ENCODE measurements at regions not wholly inside any gene's neighbourhood (a gene's known extent, or its start where the extent isn't known, plus 50 kb on each side); places are given as distances from the start of the nearest gene placed in this dataset.

DNA sequence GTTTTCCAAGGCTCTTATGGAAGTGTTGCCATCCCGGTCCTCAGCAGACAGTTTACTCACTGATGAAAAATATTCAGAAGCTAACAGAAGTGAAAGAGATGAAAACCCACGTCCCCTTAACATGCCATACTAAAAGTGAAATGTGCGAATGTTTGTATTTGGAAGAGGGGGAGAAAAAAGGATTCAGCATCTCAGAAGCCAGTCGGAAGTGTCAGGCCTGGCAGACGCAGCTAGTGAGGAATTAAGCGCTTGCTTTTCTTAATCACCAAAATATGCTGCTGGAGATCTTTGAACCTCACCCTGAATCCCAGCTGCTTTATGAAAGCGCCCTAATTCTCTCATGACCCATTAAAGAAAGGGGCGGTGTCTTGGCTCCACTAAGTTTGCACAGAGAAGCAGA, 653.7 kb downstream of the DCDC2C start:
- no peak for DNase-seq (ENCODE audit: low read depth)

DNA sequence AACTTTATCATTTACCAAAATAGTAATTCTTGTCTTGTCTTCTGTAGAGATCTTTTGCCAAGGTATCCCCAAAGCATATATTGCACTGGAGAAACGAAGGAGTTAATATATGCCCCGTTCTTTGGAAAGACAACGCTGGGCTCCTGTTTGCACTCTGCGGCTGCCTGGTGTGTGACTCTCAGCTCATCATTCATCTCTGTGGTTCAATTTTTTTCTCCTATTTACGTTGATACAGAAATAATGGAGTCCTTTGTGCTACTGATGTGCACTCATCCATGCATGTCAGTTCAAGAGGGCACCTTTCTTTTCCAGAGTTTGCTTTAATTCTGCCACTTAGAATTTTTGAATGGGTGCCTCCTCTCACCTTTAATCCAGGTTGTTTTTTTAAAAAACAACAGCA, 655.5 kb downstream of the DCDC2C start:
- DNase-seq (ENCODE audit: low read depth): no peak

DNA sequence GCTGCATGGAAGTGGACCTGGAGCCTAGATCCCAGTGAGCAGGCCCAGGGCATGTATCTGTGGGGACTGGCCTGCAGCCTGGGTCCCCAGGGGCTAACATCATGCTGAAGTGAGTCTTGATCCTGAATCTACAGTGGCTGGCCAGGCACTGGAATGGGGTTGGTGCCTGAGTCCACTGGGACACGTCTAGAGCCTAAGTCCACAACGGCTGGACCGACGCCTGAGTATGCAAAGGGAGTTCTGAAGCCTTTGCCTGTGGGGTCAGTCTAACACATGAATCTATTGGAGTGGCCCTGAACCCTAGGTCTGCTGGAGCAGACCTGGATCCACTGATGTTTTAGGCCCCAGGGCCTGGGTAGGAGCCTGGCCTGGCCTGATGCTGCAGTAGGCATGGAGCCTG, 665.5 kb downstream of the DCDC2C start:
- DNase-seq (ENCODE audit: low read depth): no peak

DNA sequence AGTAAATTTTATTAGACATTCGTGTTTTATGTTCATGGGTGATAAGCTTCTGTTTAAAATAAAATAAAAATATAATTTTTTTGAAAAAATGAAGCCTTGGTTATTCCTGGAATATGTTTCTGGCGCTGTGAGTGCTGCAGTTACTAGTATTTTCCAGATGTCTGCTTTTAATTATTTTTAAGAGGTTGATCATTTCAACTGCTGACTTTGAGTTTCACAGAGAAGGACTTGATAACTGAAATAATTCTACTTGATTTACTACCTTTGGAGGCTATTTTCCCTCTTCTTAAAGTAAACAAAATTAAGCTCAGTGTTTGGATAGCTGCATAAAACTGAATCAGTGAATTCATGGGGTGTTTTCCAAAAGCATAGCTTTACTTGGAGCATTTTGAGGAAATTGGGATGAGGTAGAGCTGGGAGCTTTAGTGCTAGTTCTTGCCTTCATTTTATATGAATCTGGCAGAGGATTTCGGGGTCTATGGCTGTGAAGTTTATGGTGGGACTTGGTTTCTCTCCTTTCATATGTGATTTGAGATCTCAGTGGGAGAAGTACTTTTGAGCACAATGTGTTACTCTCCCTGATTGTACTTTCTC, 666.5 kb downstream of the DCDC2C start:
- no peak for DNase-seq (ENCODE audit: low read depth)

DNA sequence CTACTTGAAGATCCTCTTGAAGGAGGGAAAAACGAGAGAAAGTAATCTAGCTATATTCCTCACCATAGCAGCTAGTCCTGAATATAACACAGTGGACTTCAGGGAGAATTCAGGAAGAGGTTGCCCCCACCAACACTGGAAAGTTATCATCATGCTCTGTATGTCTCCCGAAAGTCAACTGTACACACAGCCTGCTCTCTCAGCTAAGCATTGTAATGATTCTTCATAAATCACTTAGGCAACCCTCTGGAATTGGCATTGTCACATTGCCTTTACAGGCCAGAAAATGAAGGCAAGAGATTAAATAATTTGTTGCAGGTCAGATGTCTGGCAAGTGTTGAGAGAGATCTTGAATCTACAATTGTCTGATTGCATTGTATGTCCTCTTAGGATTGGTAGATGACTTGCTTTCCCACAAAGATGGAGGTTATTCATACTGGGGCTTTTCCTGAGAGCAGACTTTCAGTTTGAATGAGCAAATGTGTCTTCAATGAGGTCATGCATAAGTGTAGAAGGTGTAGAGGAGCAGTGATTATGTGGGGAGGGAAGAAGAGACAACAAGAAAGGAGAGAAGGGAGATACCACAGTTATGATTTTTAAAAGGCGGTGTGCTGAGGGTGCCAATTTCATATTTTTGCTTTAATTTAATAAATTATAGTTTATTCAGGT, 667.2 kb downstream of the DCDC2C start:
- no peak for DNase-seq (ENCODE audit: low read depth)

DNA sequence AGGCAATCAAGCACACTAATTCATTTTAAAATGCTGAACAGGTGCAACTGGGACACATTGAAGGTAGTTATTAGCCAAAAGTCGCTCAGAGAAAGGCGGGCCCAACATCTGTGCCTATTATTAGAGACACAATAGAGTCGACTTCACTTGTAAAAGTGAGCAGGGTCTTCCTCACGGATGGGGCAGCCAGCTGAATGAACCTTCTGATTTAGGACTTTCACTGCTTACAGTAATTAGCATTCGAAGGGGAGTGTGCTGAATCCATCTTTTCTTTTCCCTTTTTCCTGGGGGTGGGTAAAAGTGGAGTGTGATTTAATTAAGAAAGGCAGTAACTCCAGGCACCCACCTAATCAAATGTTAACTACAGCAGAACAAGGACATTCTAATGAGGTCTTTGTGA, 677.7 kb downstream of the DCDC2C start:
- DNase-seq (ENCODE audit: low read depth): no peak

DNA sequence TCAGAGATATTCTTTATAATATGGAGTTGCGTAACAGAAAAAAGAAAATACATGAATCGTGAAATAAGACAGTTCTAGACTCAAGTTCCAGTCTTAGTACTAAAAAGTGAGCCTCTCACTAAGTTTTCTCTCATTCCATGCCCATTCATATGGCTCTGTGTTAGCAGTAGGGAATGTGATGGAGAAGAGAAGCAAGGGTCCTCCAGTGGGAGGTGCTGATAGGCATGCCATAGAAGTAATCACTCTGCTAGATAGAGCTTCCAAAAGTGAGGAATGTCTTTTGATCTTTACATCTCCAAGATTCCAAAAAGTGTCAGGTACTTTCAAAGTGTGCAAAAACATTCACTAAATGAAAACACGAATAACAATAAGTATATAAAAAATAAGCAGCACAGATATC, 678.4 kb downstream of the DCDC2C start:
- DNase-seq (ENCODE audit: low read depth): no peak

DNA sequence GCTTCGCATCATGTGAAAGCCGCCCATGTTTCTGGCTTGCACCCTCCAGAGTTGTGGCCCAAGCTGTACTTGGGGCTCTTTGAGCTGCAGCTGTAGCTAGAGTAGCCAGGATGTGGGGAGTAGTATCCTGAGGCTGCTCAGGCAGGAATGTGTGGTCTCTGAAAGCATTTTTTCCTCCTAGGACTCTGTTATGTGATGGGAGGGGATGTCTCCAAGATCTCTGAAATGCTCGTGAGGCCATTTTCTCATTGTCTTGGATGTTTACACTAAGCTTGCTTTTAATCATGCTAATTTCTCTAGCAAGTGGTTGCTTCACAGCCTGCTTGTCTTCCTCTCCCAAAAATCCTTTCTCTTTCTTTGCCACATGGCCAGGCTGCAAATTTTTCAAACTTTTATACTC, 687.6 kb downstream of the DCDC2C start:
- no peak for DNase-seq (ENCODE audit: low read depth)

DNA sequence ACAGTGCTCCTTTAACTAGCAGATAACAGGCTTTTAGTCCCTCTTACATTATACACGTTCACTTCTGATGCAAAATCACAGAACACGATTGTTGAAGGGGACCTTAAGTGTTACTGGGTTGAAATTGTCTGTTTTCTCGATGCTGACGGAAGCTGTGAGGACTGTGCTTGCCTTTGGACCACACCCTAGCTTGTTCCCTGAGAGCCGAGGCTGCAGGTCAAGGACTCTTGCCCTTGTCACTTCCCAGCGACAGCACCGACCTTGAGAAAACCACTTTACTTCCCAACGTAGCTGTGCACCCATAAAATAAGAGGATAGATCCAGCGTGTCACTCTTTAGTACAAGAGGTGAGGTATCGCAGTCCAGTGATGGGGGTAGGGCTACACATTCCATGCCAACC, 701.0 kb downstream of the DCDC2C start:
- DNase-seq (ENCODE audit: low read depth): no peak

DNA sequence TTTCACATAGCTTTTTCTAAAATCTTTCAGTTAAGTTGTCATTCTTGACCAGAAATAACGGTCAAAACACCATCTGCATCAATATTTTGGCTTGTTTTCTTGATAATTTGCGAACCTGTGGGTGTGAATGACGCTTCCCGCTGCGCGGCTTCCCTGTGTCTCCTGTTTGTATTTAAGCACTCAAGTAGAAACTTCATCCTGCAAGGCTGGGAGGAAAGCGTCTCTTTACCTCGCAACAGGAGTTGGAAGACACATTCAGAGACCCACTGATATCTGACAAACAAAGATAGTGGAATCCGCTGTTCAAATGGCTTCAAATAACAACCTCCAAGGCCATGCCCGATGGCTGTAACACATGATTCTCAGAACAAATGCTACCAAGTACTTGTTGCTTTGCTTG, 704.9 kb downstream of the DCDC2C start:
- no peak for DNase-seq (ENCODE audit: low read depth)

DNA sequence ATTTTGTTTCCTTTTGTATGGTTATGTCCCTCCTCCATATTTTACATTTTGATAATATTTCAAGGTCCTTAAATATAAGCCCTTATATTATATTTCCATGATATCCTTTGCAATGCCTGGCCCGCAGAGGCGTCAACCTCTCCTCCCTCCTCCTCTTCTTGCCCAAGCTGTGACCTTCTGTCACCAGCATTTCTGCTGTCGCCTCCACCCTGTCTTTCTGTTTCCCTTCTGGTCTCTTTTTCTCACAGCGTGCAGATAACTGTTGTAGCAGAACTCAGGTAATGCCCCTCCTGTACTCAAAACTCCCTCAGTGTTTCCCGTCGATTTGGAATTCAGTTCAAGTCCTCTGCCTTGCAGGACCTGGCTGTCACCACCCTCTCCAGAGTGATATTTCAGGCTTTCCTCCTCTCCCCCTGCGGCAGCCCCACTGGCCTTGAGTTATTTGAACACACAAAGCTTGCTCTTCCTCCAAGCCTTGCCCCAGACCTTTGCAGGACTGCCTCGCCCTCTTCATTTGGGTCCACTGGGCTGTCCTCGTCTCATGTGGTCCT, 709.3 kb downstream of the DCDC2C start:
- no peak for DNase-seq (ENCODE audit: low read depth)

DNA sequence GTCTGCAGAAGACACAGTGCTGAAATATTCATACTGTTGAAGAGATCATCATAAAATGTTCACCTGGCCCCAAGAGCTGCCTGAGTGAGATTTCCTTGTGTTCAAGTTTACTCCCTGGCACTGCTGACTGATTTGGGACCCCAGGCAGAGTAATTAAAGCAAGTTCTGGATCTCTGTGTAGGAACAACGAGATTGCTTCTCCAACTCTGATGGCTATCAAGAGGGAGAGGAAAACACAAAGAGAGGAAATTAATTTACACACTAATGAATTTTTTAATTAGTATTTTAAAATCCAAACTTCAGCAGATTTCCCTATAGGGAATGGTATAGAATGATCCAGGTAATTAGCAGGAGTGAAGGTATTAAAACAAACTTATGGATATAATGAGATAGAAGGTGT, 711.8 kb downstream of the DCDC2C start:
- DNase-seq (ENCODE audit: low read depth): no peak

DNA sequence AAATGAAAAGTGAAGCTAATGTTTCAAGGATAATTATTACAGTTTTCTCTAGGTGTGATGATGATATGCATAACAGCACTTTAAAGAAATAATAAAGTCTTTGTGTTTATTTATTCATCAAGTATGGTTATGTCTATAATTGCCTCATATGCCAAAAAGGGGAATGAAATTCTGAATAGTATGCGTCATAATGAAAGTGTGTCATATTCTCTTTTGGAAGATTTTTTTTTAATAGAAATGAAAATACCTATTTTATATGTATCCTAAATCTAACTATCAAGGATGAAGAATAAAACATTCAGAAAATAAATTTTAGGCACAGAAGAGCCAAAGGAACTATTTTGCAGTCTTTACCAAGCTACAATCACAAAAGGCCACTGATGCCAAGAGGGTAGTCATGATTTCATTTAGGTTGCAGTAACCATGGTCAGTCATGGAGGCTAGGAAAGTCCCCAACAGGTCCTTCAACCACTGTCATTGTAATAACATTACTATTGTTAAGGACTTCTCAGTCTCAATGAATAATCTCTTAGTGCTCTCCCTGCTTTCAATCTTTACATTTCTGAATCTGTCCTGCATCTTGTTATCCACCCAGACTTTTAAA, 712.5 kb downstream of the DCDC2C start:
- no peak for DNase-seq (ENCODE audit: low read depth)

DNA sequence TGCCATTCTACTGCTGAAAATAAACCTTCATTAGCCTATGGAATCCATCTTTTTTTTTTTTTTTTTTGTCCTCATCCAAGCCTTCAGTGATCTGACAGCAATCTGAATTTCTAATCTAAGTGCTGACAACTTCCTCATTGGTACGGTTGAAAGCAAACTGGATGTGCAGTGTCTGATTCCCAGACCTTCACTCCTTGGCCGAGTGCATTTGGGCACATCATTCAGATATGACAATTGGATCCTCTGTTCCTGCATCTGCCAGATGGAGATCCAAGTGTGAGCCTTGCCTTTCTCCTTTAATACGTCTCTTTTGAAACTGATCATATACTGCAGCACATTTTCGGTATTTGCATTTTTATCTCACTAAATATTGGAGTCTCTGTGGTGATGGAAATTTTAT, 713.1 kb downstream of the DCDC2C start:
- no peak for DNase-seq (ENCODE audit: low read depth)

DNA sequence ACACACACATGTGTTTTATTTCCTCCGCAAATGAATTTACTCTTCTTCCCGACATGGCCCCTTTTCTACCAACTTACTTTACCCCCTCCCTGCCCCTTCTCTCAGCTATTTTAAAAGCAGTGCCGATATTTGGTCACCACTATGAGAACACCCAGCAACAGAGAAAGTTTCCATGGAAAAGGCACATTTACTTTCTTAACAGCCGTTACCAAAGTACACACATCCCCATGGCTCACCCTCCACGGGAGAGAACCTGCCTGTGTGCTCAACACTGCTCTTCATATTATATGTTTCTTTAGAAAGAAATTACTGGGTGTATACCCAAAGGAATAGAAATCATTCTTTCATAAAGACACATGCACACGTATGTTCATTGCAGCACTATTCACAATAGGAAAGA, 714.4 kb downstream of the DCDC2C start:
- DNase-seq (ENCODE audit: low read depth): no peak

DNA sequence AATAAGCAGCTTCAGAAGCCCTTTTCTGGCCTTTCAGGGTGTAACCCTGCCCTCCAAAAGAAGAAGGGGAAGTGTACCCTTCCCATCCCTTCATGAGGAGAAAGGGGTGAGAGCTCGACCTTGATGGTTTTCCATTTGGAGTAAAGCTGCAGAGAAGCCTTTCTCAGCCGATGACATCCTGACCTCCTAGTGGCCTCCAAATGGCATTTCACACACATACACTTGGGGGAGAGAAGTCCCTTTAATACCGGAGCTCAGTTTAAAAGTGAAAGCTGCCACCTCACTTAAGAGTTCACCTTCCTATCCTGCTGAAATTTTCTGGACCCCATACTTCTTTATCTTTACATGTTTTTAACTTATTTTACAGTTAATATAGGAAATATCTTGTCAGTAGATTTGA, 716.7 kb downstream of the DCDC2C start:
- no peak for DNase-seq (ENCODE audit: low read depth)

DNA sequence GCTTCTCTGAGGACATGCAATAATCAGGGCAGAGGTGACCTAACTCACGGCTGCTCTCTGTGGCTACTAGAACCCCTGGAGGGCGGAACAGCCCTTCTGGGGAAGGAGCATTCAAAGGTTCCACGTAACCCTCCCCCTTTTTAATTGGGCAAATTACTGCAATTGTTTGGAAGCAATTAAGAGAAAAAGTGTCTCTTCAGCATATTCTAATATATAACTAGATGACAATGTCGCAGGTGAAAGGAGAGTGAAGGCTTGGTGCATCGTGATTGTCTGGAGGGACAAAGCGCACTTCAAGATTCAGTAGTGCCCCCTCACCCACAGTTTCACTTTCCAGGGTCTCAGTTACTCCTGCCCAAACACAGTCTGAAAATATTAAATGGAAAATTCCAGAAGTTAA, 720.8 kb downstream of the DCDC2C start:
- no peak for DNase-seq (ENCODE audit: low read depth)

DNA sequence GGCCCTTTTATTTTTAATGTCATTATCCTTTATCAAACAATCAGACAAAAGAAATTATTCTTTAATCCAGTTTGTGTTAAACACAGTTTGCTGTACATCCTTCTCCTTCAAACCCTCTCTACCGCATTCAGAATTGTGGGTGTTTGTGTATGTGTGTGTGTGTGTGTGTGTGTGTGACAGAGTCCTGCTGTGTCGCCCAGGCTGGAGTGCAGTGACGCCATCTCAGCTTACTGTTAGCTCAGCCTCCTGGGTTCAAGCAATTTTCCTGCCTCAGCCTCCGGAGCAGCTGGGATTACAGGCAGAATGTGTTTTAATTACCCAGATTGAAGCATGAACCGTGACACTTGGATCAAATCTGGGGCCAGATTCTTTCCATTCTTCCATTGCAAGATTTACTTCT, 723.7 kb downstream of the DCDC2C start:
- DNase-seq (ENCODE audit: low read depth): no peak

DNA sequence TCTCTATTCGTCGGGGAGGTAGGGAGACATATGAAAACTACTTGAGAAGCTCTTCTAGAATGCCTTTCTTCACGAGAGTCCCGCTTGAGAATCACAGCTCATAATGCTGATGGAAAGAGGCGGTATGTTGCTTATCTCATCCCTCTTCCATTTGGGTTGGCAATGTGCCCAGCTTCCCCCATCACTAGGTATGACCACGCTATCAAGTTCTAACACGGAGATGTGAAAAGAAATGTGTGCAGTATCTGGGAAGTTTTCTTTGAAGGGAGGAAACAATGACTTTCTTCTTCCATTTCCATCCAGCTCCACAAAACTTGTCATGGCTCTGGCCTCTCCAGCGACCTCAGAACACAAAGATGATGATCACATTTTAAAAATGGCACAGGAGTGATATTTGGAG, 742.4 kb downstream of the DCDC2C start:
- no peak for DNase-seq (ENCODE audit: low read depth)

DNA sequence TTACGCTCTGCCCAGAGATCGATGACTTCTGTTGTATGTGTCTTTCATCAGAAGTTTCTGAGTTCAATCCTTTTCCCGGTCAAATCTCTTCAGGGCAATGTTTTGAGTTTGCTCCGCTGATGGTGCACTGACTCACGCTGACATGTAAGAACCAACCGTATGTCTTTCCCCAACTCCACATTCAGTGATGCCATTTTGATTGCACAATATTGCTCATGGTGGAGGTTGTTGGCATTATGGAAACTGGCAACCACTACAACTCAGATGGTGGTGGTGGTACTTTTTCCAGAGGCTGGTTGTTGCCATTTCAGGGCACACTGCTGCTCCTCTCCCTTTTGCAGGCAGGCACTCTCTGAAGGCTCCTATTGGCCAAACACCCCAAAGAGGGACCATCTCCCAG, 751.5 kb downstream of the DCDC2C start:
- no peak for DNase-seq (ENCODE audit: low read depth)

DNA sequence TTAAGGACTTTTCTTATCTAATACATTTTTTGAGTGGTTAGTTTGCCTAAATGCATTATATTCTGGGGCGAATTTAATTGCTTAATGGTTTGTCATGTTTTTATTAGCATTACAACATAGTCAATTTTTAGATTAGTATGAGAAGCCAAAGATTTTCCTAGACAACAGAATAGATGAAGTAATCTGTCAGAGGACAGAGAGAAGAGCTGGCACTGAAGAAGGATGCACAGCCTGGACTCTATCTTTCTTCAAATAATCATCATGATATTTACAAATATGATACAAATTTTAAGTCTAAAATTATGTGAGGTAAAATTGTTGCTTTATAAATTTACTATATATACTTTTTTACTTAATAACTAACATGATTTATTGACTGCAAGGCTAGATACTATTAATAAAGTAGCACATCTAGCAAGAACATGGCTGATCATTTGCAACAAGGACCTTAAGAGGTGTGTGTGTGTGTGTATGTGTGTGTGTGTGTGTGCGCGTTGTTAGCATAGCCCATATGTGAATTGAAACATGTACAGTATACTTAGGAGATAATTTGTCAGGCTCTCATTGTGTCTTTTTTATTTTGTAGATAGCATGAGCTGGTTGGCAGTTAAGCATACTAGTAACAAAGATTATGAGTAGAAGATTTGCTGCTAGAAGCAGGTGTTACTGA, 752.2 kb downstream of the DCDC2C start:
- no peak for DNase-seq (ENCODE audit: low read depth)

DNA sequence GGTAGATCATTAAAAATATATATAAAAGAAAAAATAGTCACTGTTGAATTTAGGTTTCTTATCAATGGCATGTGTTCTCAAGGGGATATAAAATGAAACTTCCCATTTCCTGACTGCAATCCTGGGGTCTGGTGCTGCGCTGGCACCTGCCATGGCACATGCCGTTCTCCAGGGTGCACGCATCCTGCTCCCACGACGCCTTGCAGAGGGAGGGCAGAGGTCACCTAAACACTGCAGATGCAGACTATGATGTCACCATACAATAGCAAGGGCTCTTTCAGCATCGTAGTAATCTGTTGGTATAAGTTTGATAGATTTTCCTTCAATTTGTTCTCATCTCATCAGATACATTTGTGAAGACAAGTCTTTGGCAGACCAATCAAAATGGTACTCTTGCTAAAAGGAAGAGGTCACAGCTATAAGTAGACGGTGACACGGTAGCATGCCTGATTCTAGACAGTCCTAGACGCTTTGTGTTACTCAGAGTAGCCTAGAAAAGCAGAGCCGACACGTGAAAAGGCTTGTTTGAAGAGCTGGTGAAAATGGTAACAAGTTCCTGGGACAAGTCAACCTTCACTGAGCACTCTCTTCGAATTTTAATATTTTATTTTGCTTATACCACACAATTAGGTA, 761.4 kb downstream of the DCDC2C start:
- no peak for DNase-seq (ENCODE audit: low read depth)

Measured in LHCN-M2 (cell line).